ENCODE measurements at regions not wholly inside any gene's neighbourhood (a gene's known extent, or its start where the extent isn't known, plus 50 kb on each side); places are given as distances from the start of the nearest gene placed in this dataset.
A peak's percentile ranks its signal among the peaks of the same experiment; 100 is the strongest.

DNA sequence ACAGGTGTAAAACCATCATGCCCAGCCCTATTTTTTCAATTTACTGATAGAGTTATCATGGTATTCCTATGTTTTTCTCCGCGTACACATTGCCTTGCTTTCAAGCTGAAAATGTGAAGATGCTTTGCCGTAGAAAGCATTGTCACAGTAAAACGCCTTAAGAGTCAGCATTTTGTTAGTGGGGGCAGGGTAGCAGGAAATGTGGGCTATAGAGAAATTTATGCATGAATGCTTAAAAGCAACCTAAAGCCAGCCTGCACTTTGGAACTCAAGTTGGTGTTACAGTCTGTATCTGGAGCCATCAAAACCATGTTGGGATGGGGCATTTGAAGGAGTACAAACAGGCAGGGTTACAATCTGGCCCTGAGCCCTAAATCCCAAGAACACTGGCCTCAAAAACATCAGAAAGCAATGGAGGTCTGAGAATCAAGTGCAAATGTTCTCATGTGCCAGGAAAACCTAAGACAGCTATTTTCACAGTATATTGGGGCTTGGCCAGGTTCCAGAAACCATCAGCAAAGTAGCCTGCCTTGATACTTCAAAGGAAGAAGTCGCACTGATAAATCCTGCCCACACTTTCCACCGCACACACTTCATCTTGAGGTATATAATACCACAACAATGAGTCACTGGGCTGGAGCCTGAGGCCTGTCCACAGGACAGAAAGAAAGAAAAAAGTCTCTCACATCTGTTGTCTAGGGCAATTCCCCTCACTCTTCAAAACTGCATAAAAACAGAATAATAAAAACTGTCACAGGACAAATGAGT is 313.8 kb downstream of the ENC1 start:
- Histone ChIP-seq H3K4me3 (ENCODE audit: low read depth, low read length) (no peak overlapping the region), H3K9ac (no peak overlapping the region), H3K79me2 (no peaks in the 10 kb centered on the region), H3K4me1 (peaks cover 33% of the 10 kb centered on the region), H3K27me3 (ENCODE audit: control insufficient read depth, insufficient read depth, low read length) (no peaks in the 10 kb centered on the region), H3K9me3 (ENCODE audit: control insufficient read depth, low read length) (no peaks in the 10 kb centered on the region), H2AFZ (peak overlapping the region; percentile 47), H3K27ac (peak overlapping the region; percentile 83), H3K4me2 (ENCODE audit: low read length) (no peak overlapping the region), H3K36me3 (ENCODE audit: control insufficient read depth, insufficient read depth, low read length) (no peaks in the 10 kb centered on the region)
- TF ChIP-seq, protein P1, sequence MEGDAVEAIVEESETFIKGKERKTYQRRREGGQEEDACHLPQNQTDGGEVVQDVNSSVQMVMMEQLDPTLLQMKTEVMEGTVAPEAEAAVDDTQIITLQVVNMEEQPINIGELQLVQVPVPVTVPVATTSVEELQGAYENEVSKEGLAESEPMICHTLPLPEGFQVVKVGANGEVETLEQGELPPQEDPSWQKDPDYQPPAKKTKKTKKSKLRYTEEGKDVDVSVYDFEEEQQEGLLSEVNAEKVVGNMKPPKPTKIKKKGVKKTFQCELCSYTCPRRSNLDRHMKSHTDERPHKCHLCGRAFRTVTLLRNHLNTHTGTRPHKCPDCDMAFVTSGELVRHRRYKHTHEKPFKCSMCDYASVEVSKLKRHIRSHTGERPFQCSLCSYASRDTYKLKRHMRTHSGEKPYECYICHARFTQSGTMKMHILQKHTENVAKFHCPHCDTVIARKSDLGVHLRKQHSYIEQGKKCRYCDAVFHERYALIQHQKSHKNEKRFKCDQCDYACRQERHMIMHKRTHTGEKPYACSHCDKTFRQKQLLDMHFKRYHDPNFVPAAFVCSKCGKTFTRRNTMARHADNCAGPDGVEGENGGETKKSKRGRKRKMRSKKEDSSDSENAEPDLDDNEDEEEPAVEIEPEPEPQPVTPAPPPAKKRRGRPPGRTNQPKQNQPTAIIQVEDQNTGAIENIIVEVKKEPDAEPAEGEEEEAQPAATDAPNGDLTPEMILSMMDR (IDR thresholded peaks at IDR 0.05): no peak

DNA sequence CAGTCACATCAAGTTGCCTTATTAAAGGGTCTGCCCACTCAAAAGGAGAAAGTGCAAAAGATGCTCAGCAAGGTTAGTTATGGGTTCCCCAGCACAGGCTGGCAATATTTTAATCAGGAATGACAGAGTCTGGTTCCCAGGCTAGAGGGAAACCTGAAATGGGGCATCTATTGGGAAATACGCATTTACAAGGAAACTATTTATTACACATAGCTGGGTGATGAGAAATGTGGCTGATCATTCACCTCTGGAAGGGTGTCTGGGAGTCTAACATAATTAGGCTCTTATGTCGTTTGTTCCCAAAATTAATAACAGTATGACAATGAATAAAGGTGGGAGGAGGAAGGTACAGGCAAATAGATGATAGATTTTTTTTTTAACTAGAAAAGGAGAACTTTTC is 314.7 kb downstream of the ENC1 start:
- H3K9me3 ChIP-seq (ENCODE audit: control insufficient read depth, low read length): no peaks in the 10 kb centered on the region
- no peaks in the 10 kb centered on the region for H3K27me3 ChIP-seq (ENCODE audit: control insufficient read depth, insufficient read depth, low read length)
- H3K4me3 ChIP-seq (ENCODE audit: low read depth, low read length): no peak overlapping the region
- H3K36me3 ChIP-seq (ENCODE audit: control insufficient read depth, insufficient read depth, low read length): no peaks in the 10 kb centered on the region
- H3K79me2 ChIP-seq: no peaks in the 10 kb centered on the region
- TF ChIP-seq, protein P1 (IDR thresholded peaks at IDR 0.05): no peak
- peaks cover 36% of the 10 kb centered on the region for H3K4me1 ChIP-seq
- H2AFZ ChIP-seq: no peak overlapping the region
- no peak overlapping the region for H3K4me2 ChIP-seq (ENCODE audit: low read length)
- H3K9ac ChIP-seq: no peak overlapping the region
- peak overlapping the region; percentile 83 for H3K27ac ChIP-seq

DNA sequence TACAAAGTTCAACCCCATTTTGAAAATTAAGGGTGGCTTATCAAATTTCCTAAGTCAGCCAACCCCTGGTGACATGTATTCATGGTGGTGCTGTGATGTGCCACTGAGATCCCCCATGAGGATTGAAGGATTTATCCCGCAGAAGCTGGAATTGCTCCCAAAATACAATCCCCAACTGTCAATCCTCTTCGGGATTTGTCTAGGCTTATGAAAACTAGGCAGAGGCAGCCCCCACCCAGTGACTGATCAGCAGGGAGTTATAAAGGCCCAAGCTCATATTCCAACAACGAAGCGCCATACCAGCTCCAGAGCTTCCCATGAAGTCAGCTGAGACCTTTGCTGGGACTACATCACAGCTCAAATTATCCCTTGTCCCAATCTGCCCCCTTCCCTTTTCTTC is 316.0 kb downstream of the ENC1 start:
- no peaks in the 10 kb centered on the region for H3K9me3 ChIP-seq (ENCODE audit: control insufficient read depth, low read length)
- H2AFZ ChIP-seq: peak overlapping the region; percentile 10
- H3K4me1 ChIP-seq: peaks cover 36% of the 10 kb centered on the region
- no peaks in the 10 kb centered on the region for H3K36me3 ChIP-seq (ENCODE audit: control insufficient read depth, insufficient read depth, low read length)
- H3K4me3 ChIP-seq (ENCODE audit: low read depth, low read length): no peak overlapping the region
- H3K27me3 ChIP-seq (ENCODE audit: control insufficient read depth, insufficient read depth, low read length): no peaks in the 10 kb centered on the region
- TF ChIP-seq, protein P1 (IDR thresholded peaks at IDR 0.05): no peak
- no peak overlapping the region for H3K9ac ChIP-seq
- no peaks in the 10 kb centered on the region for H3K79me2 ChIP-seq
- H3K4me2 ChIP-seq (ENCODE audit: low read length): no peak overlapping the region
- no peak overlapping the region for H3K27ac ChIP-seq

GRCh38 chr5:74322944-74323343 is 317.6 kb downstream of the ENC1 start:
- Histone ChIP-seq H3K4me1 (peaks cover 44% of the 10 kb centered on the region), H3K9ac (no peak overlapping the region), H3K4me2 (ENCODE audit: low read length) (no peak overlapping the region), H3K79me2 (no peaks in the 10 kb centered on the region), H2AFZ (peak overlapping the region; percentile 47), H3K4me3 (ENCODE audit: low read depth, low read length) (no peak overlapping the region), H3K27me3 (ENCODE audit: control insufficient read depth, insufficient read depth, low read length) (no peaks in the 10 kb centered on the region), H3K9me3 (ENCODE audit: control insufficient read depth, low read length) (no peaks in the 10 kb centered on the region), H3K27ac (no peak overlapping the region), H3K36me3 (ENCODE audit: control insufficient read depth, insufficient read depth, low read length) (no peaks in the 10 kb centered on the region)
- TF ChIP-seq, protein P1 (IDR thresholded peaks at IDR 0.05): no peak

GRCh38 chr5:74322191-74322590 is 318.3 kb downstream of the ENC1 start:
- H3K27me3 ChIP-seq (ENCODE audit: control insufficient read depth, insufficient read depth, low read length): no peaks in the 10 kb centered on the region
- no peak overlapping the region for H3K9ac ChIP-seq
- H3K4me1 ChIP-seq: peaks cover 42% of the 10 kb centered on the region
- peak overlapping the region; percentile 53 for H2AFZ ChIP-seq
- H3K36me3 ChIP-seq (ENCODE audit: control insufficient read depth, insufficient read depth, low read length): no peaks in the 10 kb centered on the region
- TF ChIP-seq, protein P1 (IDR thresholded peaks at IDR 0.05): no peak
- no peaks in the 10 kb centered on the region for H3K79me2 ChIP-seq
- no peaks in the 10 kb centered on the region for H3K9me3 ChIP-seq (ENCODE audit: control insufficient read depth, low read length)
- peak overlapping the region; percentile 40 for H3K27ac ChIP-seq
- no peak overlapping the region for H3K4me2 ChIP-seq (ENCODE audit: low read length)
- no peak overlapping the region for H3K4me3 ChIP-seq (ENCODE audit: low read depth, low read length)

Measured in parathyroid adenoma (tissue), 2 donors.